ENCODE measurements at regions not wholly inside any gene's neighbourhood (a gene's known extent, or its start where the extent isn't known, plus 50 kb on each side); places are given as distances from the start of the nearest gene placed in this dataset.

DNA sequence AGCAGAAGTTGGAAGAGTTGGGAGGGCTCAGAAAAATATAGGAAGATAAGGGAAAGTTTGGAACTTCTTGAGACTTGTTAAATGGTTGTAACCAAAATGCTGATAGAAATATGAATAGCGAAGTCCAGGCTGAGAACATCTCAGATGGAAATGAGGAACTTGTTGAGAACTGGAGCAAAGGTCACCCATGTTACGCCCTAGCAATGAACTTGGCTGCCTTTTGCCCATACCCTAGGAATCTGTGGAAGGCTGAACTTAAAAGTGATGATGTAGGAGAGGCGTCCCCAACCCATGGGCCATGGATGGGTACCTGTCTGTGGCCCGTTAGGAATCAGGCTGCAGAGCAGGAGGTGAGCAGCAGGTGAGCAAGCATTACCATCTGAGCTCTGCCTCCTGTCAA is 347.8 kb downstream of the ARL4A start:
- DNase-seq (ENCODE audit: low read depth, low spot score), result no peak

DNA sequence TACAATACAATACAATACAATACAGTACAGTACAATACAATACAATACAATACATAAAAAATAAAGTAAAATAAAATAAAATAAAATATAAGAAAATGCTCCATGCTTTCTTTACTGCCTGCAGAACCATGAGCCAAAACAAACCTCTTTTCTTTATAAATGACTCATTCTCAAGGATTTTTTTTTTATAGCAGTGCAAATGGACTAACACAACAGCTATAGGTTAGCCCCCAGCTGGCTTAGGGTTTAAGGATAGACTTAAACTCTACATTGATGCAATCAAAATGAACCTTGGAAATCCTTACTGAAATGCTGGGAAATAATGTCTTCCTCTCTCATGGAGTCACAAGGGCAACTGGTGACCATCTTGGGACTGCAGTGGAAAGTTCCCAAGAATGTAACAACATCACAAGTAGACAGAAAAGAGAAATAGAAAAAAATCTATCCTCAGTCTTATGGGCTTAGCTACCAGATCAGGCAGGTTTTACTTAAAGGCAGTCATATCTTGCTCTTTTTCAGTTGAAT is 348.9 kb downstream of the ARL4A start:
- no peak for DNase-seq (ENCODE audit: low read depth, low spot score)

DNA sequence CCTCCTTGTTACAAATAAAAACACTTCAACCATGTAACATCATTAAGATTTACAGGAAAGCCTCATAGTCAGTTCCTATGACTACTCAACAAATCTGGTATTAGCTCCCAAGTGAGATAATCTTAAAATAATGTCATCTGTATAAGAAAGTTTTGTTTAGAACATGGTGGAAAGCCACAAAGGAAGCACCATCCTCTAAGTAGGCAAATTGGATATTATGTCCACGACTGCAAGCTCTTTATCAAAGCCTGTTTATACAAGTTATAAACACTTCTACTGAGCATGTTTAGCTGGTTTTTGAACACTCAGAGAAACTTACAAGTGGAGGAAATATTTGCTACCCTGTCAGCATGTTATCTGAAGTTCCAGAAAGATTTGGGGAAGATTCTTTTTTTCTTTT is 349.8 kb downstream of the ARL4A start:
- DNase-seq (ENCODE audit: low read depth, low spot score), result no peak

DNA sequence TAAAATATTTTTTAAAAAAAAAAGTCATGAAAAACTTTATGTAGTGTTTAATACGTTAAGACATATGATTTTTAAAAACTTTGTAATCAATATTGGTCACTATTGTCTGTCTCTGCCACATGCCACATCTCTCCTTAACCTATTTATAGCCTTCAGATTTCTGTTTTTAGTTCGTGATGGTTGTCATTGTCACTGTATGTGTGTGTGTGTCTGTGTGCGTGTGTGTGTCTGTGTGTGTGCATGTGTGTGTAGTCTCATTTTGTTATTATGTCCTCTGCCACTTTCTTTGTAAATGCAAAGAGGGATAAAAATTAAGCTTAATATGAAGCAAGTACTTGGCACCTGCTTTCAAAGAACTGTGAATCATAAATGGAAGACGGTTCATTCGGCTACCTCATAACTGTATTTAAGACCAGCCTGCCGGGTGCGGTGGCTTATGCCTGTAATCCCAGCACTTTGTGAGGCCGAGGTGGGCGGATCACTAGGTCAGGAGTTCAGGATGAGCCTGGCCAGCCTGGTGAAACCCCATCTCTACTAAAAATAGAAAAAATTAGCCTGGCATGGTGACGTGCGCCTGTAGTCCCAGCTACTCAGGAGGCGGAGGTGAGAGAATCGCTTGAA is 354.0 kb downstream of the ARL4A start:
- DNase-seq (ENCODE audit: low read depth, low spot score), result no peak

DNA sequence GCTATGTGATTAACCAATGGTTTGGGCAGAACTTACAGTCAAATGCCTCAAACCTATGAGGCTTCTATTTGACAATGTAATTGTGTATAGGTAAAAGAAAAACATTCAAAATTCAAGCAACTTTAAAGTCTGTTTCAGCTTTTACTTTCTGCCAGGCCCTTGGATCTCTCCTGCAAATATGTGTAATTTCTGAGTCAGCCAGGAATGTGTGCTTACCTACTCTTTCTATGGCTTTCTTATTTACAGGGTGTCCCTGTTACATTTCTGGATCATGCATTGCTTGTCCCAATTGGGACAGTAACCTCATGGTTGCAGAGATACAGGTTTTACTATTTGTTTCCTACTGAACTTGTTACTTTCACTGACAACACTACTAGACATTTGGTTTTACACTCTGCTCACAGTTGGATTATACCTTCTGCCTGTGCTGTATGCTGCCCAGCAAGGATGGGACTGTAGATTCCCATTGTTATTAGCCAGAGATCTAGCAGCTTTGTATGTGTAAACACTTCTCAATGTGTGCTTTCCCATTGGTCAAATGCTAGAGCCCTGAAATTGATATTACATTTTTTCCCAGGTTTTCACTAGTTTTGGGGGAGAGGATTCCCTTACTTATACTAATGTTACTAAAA is 355.3 kb downstream of the ARL4A start:
- DNase-seq (ENCODE audit: low read depth, low spot score), result no peak

DNA sequence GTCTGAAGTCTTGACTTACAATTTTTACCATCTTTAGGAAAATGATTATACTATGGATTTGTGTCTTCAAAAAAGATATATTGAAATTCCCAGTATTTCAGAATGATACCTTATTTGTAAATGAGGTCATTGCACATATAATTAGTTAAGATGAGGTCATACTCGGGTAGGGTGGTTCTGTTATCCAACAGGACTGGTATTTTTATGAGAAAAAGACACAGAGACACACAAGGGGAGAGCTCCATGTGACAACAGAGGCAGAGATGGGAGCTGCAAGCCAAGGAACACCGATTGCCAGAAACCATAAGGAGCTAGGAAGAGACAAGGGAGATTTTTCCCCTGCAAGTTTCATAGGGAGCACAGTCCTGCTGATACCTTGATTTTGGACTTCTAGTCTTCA is 356.9 kb downstream of the ARL4A start:
- no peak for DNase-seq (ENCODE audit: low read depth, low spot score)

DNA sequence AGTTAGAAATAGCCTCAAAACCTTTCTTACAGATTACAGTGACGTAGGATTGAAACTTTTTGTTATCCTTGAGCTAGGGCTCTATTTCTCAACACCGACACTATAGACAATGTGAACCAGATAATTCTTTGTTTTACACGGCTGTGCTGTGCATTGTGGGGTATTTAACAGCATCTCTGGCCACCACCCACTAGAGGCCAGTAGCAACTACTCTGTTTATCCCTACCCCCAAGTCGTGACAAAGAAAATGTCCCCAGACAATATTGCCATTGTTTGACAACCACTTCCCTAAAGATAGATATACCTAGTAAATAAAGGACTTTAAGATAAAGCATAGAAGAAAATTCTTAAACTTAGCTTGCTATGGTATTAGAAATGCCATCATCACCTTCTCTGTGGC is 359.6 kb downstream of the ARL4A start:
- no peak for DNase-seq (ENCODE audit: low read depth, low spot score)

DNA sequence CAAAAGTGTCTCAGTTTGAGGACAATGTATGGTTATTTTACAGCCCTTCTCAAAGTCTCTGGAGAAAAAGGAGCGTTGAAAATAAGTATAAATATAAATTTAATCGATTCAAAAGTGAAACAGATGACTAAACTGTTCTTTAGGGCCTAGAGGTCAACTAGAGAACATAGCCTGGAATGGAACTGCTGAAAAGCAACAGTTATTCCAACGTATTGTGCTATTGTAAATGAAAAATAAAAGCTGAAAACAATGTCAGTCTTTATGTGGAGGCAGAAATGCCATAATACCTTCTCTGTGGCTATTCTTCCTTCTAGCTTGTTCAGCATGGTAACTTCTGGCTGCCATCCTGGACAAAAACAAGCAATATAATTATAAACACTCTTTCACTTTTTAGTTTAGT is 362.5 kb downstream of the ARL4A start:
- DNase-seq (ENCODE audit: low read depth, low spot score), result no peak

DNA sequence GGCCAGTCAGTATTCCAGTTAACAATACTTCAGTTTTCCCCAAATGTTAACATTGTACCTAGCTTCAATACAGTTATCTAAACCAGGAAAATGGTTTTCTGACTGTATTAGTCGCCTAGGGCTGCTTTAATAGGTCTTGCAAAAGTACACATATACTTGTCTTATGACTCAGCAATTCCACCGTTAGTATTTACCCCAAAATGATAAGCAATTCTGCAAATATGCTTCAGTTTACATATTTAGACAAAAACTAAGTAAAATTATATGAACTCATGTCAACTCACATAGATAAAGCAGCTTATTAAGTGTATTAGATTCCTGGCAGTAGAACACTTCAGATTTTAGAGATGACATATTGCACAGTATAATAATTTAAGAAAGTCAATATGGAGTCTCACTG is 363.3 kb downstream of the ARL4A start:
- no peak for DNase-seq (ENCODE audit: low read depth, low spot score)

DNA sequence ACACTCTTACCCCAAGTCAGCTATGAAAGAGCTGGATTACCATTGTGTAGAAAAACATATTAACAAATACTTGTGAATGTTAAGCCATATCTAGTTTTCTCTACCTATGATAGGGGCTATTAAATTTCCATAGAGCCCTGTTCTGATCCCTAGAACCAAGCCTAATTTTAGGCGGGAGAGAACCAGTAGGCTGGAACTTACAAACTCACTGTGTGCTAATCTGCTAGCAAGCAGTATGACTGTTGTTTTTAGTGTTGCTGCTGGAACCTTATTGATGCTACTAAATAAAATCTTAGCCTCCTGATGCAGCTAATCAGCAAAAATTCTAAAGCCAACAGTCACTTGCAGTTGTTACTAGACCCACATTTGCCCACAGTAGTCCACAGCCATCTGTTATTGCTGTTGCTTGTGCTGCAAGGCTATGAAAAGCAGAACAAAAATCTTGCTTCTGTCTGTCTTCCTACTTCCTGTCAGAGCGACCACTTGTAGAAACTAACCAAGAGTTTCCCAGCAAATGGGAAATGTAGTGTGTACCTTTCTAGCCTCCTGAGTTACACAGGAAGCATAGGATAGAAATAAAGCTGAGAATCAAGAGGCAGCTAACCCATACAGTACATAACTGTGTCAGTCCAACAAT is 368.4 kb downstream of the ARL4A start:
- DNase-seq (ENCODE audit: low read depth, low spot score), result no peak

DNA sequence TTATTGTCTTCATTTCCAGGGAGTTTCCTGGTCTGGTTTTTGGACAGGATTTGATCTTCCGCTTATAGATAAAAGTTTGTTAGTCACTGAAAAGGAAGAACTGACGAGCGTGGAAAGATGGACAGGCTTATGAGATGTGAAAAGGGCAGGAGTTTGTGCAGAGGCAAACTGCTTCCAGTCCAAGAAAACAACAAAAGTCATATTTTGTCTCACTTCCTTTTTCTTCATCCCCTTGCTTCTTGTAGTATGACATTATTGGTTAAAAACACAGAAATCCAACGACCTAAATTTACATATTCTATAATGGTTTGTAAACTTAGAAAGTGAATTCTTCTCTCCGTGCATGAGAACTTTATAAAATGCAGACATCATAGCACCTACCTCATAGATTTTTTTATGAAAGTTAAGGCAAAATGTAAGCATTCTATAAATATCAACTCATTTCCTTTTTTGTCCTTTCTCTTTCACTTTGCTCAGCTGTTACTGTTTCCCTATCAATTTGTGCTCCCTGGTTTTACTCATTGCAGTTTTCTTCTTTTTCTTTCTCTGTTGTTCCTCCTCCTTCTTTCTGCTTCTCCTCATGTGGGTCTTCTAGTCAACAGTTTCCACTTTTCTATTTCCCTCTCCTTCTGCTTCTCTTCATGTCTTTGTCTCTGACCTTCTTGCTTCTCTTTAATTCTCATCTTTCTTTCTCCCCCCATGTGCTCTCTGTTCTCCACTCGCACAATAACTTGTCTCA is 370.2 kb downstream of the ARL4A start:
- peak; percentile 47 for DNase-seq (ENCODE audit: low read depth, low spot score)

DNA sequence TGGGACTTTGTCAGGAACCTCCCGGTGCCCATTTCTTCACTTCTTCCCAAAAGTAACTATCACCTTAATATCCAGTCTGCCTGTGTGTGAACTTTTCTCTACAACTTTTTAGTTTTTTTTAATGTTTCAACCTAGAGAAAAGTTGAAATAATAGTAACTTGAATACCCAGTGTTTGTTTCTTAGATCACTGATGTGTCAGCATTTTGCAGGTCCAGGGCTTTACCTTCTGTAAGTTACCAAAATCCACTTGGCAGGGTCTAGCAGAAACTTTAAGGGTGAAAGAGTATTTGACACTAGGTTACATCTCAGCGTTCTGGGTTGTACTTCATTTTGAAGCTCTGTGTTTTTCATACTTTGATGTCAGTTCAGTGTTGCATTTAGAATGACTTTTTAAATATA is 372.7 kb downstream of the ARL4A start:
- DNase-seq (ENCODE audit: low read depth, low spot score), result no peak

DNA sequence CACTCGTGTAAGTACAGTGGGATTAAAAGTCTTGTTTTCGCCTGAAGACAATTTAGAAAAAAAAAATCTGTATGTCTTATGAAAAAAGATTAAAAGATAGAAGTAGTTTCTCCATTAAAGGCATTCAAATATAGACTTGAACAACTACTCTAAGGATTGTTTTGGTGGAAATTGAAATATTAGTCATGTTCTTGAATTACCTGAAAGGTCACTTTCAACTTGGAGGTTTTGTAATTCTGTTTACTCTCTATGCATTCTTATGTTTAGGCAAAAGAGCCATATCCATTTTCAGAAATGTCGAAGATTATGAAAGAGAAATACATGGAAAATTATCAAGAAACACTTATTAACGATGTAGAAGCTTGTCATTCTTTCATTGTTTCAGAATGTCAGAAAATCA is 373.7 kb downstream of the ARL4A start:
- no peak for DNase-seq (ENCODE audit: low read depth, low spot score)

DNA sequence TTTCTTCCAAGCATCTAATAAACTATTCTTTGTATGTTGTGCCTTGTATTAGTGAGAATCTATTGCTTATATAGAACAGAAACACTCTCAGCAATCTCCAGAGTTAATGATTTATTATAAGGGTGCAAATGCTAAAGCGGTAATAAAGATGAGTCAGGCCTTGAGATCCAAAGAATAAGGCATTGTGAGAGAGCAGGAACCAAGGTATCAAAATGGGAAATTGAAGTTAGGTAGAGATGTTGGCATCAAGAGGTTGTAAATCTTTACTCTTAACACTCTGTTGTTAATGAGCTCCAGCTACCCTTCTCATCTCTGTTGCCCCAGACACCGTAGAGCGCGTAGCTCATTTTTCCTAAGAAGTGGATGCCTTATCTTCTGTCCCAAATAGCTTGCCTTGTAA is 375.2 kb downstream of the ARL4A start:
- no peak for DNase-seq (ENCODE audit: low read depth, low spot score)

DNA sequence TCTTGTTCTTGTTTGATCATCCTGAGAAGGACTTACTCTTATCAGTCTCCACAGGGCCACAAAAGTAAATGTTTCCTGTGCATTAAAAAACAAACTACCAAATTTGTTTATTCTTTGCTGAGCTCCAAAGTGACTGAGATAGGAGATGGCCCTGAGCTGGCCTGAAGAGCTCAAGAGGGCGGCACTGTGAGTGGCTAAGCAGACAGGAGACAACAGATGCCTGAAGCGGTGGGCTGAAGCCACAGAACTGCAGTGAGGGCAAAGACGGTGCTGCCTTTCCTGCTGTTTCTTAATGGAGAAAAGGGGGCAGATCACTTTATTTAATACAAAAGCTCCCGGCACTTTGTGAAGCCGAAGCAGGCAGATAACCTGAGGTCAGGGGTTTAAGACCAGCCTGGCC is 379.6 kb downstream of the ARL4A start:
- no peak for DNase-seq (ENCODE audit: low read depth, low spot score)

DNA sequence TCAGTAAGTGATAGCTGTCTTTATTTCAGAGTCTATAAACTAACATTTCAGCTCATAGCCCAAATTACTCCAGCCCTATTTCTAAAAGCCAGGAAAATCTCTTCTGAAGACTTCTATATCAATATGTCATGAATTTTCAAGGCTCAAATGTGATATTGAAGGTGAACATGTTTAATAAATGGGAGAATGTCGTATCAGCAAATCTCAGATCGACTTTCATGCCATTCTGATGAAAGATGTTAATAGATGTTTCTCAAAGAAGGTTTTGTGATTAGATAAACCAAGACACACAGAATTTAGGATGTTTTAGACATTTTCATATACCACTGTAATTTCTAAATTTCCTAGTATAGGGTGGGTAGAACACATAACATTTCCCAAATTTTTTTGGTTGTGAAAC is 380.6 kb downstream of the ARL4A start:
- no peak for DNase-seq (ENCODE audit: low read depth, low spot score)

DNA sequence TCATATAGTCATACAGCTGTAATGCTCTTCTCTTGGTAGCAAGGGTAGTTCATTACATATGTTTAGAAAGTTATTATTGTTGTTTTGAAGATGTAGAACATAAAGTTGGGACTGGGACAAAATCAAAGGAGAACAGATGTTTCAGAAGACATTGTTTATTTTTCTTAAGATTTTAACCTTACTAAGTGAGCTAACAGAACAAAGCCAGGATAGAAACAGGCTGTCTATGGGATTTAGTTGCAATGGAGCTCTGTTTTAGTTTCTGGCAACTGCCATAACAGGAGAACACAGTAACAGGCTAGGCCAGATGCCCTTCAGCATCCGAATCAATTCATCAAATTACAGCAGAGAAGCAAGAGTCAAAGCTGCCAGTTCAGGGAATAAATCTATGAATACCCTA is 382.4 kb downstream of the ARL4A start:
- DNase-seq (ENCODE audit: low read depth, low spot score), result no peak

DNA sequence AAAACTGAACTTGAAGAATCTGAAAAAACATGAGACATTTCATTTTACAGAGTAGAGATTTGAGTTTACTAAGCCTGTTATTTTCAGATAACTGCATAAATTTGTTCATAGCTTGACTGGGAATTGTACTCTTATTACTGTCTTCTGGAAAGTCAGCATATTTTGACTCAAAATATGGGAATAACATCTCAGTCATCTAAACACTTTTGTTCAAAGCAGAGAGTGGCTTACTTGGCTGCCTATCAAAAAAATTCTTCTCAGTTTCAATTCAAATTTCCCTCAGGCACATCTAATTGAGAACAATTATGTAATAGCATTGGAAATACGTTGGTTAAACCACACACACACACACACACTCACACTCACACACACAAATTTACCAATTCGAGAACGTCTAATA is 384.6 kb downstream of the ARL4A start:
- no peak for DNase-seq (ENCODE audit: low read depth, low spot score)

DNA sequence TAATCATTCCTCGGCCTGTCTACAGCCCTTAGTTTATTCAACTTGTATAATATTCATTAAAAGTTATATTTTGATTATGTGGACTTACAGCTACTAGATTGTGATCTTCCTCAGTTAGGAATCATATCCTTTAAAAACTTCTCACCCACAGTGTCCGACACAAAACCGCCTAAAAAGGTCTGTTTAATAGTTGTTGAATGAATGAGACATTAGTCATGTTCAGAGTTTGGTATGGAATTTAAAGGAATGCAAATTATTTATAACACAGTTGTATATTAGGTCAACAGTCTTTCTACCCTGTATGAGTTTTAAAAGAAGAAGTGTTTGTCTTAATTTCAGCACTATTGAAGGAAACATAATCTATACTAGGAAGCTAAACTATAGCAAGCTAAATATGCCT is 390.0 kb downstream of the ARL4A start:
- no peak for DNase-seq (ENCODE audit: low read depth, low spot score)

DNA sequence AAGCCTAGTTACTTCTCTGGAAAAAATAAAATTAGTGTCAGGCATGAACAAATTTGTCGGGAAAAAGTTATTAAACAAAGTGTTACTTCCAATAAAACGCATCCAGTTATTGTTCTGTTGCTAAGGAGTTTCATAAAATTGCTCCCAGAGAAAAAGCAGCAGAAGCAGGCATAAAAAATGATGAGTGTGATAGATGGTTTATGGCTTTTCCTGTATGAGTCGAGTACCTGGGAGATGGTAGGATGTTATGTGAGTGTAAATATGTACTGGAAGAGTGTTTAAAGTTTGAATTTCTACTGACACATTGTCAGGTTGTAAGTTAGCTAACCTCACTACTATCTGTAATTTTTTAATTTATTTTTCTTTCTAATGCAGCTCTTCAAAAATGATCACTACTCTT is 390.7 kb downstream of the ARL4A start:
- DNase-seq (ENCODE audit: low read depth, low spot score), result no peak

DNA sequence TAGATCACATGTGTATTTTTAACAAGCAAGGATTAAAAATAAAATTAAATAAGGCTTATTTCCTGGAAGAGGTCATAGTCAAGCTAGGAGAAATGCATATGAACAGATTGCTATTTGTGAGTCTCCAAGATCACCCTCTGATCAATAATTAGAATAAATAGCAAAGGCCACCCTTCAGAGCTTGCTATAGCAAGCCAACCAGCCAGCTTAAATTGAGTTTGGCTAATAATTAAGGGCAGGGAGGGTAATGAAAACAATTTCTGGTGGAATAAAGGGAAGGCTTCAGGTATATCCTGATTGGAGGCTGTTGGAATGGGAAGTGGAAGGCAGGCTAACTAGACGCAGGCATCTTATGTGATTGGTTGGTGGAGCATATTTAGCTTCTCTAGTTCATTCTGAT is 403.5 kb downstream of the ARL4A start:
- no peak for DNase-seq (ENCODE audit: low read depth, low spot score)

DNA sequence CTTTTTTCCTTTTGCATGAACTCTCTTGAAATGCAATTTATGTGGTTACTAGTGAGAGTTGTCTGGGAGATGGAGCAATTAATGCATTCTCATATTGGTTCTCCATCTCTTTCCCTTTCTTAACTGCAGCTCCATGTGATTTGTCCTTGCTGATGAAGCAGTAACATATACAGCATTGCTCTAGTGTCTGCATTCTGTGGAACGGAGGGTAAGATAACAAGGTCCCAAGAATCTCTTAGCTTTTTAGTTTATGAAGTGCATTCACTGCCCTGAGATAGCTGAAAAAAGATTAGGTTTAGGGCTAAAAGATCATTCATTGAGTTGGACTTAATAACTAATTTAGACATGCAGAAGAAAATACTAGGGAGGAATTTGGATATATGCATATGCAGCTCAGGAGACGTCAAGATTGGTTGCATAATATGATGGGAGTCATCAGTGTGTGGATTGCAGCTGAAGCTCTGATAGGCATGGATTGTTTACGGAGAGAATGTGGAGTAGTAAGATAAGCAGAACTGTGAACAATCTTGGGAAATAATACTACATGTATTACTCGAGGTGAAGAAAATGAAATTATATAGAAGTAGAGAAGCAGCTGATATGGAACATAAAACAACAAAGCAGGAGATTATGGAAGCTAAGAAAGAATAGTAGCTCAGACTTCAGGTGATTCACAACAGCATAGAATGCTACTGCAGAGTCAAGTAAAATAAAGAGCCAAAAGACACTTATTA is 404.7 kb downstream of the ARL4A start:
- DNase-seq (ENCODE audit: low read depth, low spot score), result peak; percentile 45

All from pulmonary artery endothelial cell (primary cell).